Fibroblast of skin of left biceps (primary cell): ENCODE measurements at regions not wholly inside any gene's neighbourhood (a gene's known extent, or its start where the extent isn't known, plus 50 kb on each side); places are given as distances from the start of the nearest gene placed in this dataset.

Experiments
- DNase-seq, 2 experiments: peaks; one replicate each; pipeline ENCODE4 v3.0.0-alpha.2; 2013; ENCODE audit warnings: low read depth in 2 of 2

- DNase-seq = no peak
Measured at GRCh38 chr4:12861422-12861821, 622.7 kb downstream of the RAB28 start.

DNA sequence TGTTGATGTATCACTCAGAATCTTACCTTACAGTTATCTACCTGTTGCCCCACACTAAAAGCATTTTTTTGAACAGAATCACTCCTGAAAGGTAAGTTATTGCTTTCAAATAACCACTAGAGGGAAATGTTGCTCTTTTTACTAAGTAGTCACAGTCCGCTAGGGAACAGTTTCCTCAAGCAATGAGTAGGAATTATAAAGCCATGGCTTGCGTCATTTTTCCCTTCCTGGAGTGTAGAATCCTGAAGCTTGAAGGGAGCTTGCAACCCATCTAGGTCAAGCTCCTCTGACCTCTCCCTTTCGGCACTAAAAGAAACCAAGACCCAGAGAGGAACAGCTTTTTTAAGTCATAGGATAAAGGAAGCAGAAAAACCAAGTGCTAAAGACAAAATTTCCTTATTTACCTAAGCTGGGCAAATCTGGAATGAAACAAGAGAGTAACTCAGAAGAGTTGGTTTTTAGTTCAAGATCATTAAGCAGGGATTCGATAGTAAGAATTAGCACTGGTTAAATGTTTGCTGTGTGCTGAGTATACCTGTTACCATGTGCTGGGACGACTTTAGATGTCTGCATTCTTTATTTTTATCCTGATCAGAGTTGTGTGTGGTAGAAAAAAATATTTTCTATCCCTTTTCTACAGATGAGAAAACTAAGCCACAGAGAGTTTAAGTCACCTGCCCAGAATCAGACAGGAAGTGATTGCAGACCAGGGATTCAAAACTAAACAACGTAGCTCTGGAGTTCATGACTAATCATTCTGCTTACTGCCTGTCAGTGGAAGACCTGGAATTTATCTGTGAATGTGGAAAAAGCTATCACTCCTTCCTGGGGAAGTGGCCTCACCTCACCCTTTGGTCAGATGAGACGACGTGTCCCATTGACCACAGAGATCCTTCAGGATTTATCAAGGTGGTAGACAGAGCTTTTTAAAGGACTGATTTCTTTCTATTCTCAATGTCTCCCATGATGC is 631.5 kb downstream of the RAB28 start:
- DNase-seq = peak; percentile 7 to 12

- no peak for DNase-seq
Measured at GRCh38 chr4:12846368-12846767, 637.8 kb downstream of the RAB28 start.

DNA sequence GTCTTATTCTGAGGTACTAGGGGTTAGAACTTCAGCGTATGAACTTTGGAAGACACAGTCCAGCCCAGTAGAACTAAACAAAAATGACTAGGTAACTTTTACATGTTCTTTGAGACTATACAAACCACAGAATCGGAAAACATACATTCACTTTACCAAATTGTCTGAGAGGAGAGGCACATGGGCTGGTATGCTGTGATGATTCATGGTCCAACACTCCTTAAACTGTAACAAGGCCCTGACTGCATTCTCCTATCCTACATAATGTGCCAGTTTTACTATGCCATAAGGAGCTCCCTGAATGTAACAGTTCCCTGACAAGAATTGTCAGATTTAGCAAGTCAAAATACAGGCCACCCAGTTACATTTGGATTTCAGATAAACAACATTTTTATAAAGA is 640.0 kb downstream of the RAB28 start:
- DNase-seq = no peak

- DNase-seq = no peak
Measured at GRCh38 chr4:12827966-12828365, 656.2 kb downstream of the RAB28 start.

GRCh38 chr4:12791536-12791935 is 692.6 kb downstream of the RAB28 start:
- no peak for DNase-seq

GRCh38 chr4:12787261-12787660 is 696.9 kb downstream of the RAB28 start:
- DNase-seq = no peak

- no peak for DNase-seq
Measured at GRCh38 chr4:12778706-12779105, 705.4 kb downstream of the RAB28 start.

- no peak for DNase-seq
Measured at GRCh38 chr4:12778191-12778590, 705.9 kb downstream of the RAB28 start.

GRCh38 chr4:12770351-12770750 is 713.8 kb downstream of the RAB28 start:
- DNase-seq = no peak

DNA sequence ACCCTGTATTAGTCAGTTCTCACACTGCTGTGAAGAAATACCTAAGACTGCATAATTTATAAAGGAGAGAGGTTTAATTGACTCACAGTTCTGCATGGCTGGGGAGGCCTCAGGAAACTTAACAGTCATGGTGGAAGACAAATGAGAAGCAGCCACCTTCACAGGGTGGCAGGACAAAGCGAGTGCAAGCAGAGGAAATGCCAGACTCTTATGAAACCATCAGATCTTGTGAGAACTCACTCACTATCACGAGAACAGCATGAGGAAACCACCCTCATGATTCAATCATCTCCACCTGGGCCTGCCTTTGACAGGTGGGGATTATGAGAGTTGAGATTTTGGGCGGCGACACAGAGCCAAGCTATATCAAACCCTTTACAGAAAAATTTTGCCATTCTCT is 722.4 kb downstream of the RAB28 start:
- DNase-seq = no peak

GRCh38 chr4:12747154-12747553 is 737.0 kb downstream of the RAB28 start:
- DNase-seq = no peak

DNA sequence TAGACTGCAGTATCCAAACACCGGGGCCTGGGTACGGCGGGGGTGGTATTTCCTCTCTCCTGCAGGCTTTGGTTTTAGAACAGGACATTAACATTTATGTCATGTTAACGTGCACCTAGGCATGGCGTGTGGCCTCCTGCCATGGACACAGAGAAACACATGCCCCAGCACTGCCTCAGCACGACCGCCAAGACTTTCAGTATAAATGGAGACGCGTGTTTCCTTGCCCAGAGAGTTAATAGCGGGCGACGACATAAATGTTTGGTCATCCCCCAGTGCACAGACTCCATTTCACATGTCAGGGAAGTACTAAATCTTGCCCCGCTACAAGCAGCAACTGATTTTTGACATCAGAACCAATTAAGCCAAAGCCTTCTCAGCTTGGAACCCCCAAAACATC is 737.9 kb downstream of the RAB28 start:
- no peak for DNase-seq

- DNase-seq = no peak
Measured at GRCh38 chr4:12734586-12734985, 749.6 kb downstream of the RAB28 start.

- peak in 1 of 2 experiments; percentile 0 for DNase-seq
Measured at GRCh38 chr4:12729384-12729783, 754.8 kb downstream of the RAB28 start.

- no peak for DNase-seq
Measured at GRCh38 chr4:12724510-12724909, 759.6 kb downstream of the RAB28 start.

- DNase-seq = no peak
Measured at GRCh38 chr4:12723849-12724447, 760.2 kb downstream of the RAB28 start.

GRCh38 chr4:12716896-12717295 is 767.2 kb downstream of the RAB28 start:
- no peak for DNase-seq

DNA sequence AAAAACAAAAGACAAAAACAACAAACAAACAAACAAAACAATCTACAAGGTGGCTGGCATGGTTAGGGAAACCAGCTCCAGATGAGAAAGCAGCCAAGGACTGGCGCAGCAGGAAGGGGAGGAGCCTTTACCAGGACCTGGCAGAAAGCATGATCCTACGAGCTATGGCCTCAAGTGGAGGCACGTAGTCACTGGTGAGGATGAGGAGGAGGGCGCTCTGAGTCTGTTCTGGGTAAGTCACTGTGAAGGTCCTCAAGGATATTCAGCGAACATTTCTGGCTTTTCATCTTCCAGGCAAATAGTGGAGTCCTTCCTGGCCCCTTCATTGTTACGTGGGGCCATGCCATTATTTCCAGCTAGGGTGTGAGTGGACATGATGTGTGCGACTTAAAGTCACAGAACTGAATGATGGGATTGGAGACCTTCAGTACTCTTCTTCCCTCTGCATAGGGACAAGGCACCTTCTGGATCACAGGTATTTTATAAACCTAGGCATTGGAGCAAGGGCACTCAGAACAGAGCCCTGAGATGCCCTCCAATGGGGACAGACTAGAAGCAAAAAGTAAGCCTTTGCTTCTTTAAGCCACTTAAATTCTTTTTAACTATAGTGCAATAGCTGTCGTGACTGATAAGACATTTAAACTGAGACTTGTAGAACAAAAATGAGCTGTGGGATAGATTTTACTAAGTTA is 771.3 kb downstream of the RAB28 start:
- DNase-seq = no peak

- DNase-seq = no peak
Measured at GRCh38 chr4:12707381-12708175, 776.6 kb downstream of the RAB28 start.

- no peak for DNase-seq
Measured at GRCh38 chr4:12703036-12703435, 781.1 kb downstream of the RAB28 start.

GRCh38 chr4:12701384-12701783 is 782.8 kb downstream of the RAB28 start:
- no peak for DNase-seq
